ENCODE measurements at regions not wholly inside any gene's neighbourhood (a gene's known extent, or its start where the extent isn't known, plus 50 kb on each side); places are given as distances from the start of the nearest gene placed in this dataset.

DNA sequence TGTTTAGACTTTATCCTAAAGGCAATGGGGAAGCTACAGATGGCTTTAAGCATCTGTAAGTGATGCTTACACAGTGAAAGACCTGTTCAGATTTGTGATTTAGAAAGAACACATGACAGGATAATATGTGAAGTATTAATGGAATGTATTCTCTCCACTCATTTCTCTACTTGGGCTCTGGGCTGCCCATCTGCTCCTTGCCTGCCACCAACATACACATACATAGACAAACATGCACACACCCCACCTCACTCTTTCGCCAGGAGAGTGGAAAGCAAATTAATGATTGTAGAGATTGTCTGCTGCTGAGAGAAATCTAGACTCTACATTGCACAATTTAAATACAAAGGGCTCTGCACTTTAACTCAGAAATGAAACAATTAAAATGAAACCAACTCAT lies 61.0 kb upstream of the NFE2L2 start (continued):
- TF ChIP-seq NANOG (IDR thresholded peaks at IDR 0.05; ENCODE audit: insufficient read depth, low read depth, low read length, poor library complexity, severe bottlenecking), result no peak
- TF ChIP-seq FOSL1 (IDR thresholded peaks at IDR 0.05; ENCODE audit: insufficient read depth, low read depth, low read length), result no peak
- TF ChIP-seq POU5F1 (IDR thresholded peaks at IDR 0.05; ENCODE audit: low read depth, low read length), result no peak
- TF ChIP-seq BCL11A (IDR thresholded peaks at IDR 0.05; ENCODE audit: low read depth in 2 of 2, low read length in 2 of 2), result no peak
- TF ChIP-seq SIRT6 (IDR thresholded peaks at IDR 0.05; ENCODE audit: low read length), result no peak
